Endothelial cell of umbilical vein (primary cell): ENCODE measurements at regions not wholly inside any gene's neighbourhood (a gene's known extent, or its start where the extent isn't known, plus 50 kb on each side); places are given as distances from the start of the nearest gene placed in this dataset.

Experiments used
- EZH2 ChIP-seq: IDR thresholded peaks from 2 replicates; pipeline ENCODE4 v1.6.1; 2012; ENCODE audit warnings: borderline replicate concordance, low read depth, mild to moderate bottlenecking, moderate library complexity, low read length, inconsistent platforms; ENCODE audit not compliant: severe bottlenecking
- POLR2A ChIP-seq: IDR thresholded peaks from 2 replicates; pipeline ENCODE4 v1.6.1; 2012; ENCODE audit warnings: low read depth, mild to moderate bottlenecking, control low read depth, low read length
- TF ChIP-seq, protein P1 (sequence below), 2 donors: IDR thresholded peaks; 1 replicate in 1 of 2; 2 replicates in 1 of 2; pipeline ENCODE4 v1.5.1; 2011; ENCODE audit warnings: low read length in 2 of 2, mild to moderate bottlenecking in 2 of 2, moderate library complexity in 2 of 2, control low read depth in 1 of 2, inconsistent platforms in 1 of 2, low read depth in 1 of 2; ENCODE audit not compliant: insufficient read depth in 1 of 2; ENCODE audit errors: extremely low read depth in 1 of 2

DNA sequence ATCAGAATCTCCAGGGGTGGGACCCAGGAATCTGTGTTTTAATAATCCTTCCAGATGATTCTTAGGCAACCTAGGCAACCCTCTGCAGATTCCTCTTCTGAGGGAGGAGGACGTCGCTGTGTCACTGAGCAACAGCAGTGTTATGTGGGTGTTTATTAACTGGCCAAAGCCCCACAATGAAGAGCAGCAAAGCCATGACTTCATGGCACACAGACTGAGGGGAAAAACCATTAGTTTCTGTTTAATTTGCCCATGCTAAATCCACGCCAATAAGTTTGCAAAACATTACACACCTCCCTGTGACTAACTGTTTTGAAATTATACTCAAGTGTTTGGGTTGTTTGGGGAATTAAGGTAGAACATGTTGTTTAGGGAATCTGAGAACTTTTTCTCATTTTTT, 83.7 kb upstream of the TMED7 start:
- TF ChIP-seq EZH2 (no peak), POLR2A (no peak)
- TF ChIP-seq, protein P1, sequence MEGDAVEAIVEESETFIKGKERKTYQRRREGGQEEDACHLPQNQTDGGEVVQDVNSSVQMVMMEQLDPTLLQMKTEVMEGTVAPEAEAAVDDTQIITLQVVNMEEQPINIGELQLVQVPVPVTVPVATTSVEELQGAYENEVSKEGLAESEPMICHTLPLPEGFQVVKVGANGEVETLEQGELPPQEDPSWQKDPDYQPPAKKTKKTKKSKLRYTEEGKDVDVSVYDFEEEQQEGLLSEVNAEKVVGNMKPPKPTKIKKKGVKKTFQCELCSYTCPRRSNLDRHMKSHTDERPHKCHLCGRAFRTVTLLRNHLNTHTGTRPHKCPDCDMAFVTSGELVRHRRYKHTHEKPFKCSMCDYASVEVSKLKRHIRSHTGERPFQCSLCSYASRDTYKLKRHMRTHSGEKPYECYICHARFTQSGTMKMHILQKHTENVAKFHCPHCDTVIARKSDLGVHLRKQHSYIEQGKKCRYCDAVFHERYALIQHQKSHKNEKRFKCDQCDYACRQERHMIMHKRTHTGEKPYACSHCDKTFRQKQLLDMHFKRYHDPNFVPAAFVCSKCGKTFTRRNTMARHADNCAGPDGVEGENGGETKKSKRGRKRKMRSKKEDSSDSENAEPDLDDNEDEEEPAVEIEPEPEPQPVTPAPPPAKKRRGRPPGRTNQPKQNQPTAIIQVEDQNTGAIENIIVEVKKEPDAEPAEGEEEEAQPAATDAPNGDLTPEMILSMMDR (IDR thresholded peaks at IDR 0.05; ENCODE audit: extremely low read depth in 1 of 2, insufficient read depth in 1 of 2, low read depth in 1 of 2, low read length in 2 of 2): no peak
